CD14-positive monocyte (primary cell): ENCODE measurements at regions not wholly inside any gene's neighbourhood (a gene's known extent, or its start where the extent isn't known, plus 50 kb on each side); places are given as distances from the start of the nearest gene placed in this dataset.

Experiments used
- DNase-seq, 3 donors: peaks; one replicate each; pipeline ENCODE4 v3.0.0-alpha.2; 2011 to 2022
- H2AFZ ChIP-seq: 2 replicates; pipeline ENCODE4 v1.6.0; 2012; ENCODE audit warnings: mild to moderate bottlenecking, low read depth, low read length, inconsistent platforms; ENCODE audit not compliant: insufficient read depth, poor library complexity, severe bottlenecking
- H3K27ac ChIP-seq, 2 donors: 1 replicate in 1 of 2; 2 replicates in 1 of 2; pipeline ENCODE4 v1.5.1; 2012 to 2013; ENCODE audit warnings: low read length in 2 of 2, control low read depth in 1 of 2, inconsistent platforms in 1 of 2, low read depth in 1 of 2, mild to moderate bottlenecking in 1 of 2
- H3K27me3 ChIP-seq, 2 donors: one replicate each; pipeline versions ENCODE4 v1.6.0 to v1.6.1; 2011 to 2013; ENCODE audit warnings: low read length in 2 of 2; ENCODE audit not compliant: control insufficient read depth in 2 of 2, insufficient read depth in 2 of 2
- H3K36me3 ChIP-seq, 2 donors: replicated peaks in 1 of 2; 1 replicate in 1 of 2; 2 replicates in 1 of 2; pipeline versions ENCODE4 v1.5.1 to v1.6.1; 2012 to 2013; ENCODE audit warnings: low read length in 2 of 2, control low read depth in 1 of 2, inconsistent platforms in 1 of 2, mild to moderate bottlenecking in 1 of 2; ENCODE audit not compliant: insufficient read depth in 2 of 2, control insufficient read depth in 1 of 2
- H3K4me1 ChIP-seq, 2 donors: 1 replicate in 1 of 2; 2 replicates in 1 of 2; pipeline versions ENCODE4 v1.5.1 to v1.6.1; 2012 to 2013; ENCODE audit warnings: low read length in 2 of 2, control low read depth in 1 of 2, inconsistent platforms in 1 of 2, mild to moderate bottlenecking in 1 of 2, moderate library complexity in 1 of 2; ENCODE audit not compliant: insufficient read depth in 2 of 2, control insufficient read depth in 1 of 2
- H3K4me2 ChIP-seq: replicated peaks from 2 replicates; pipeline ENCODE3; 2012; ENCODE audit warnings: low read length, moderate library complexity, mild to moderate bottlenecking; ENCODE audit not compliant: poor library complexity, severe bottlenecking; ENCODE audit errors: extremely low read depth
- H3K4me3 ChIP-seq, 3 experiments: fragments of 200-600 bp in 1 of 3; sonication (generic) in 1 of 3; replicated peaks in 1 of 3; 1 replicate in 2 of 3; 2 replicates in 1 of 3; pipeline ENCODE4 v1.5.1; 2011 to 2013; ENCODE audit warnings: low read length in 3 of 3, mild to moderate bottlenecking in 3 of 3, control low read depth in 2 of 3, low read depth in 2 of 3, inconsistent platforms in 1 of 3, moderate library complexity in 1 of 3
- H3K79me2 ChIP-seq: 2 replicates; pipeline ENCODE4 v1.6.0; 2012; ENCODE audit warnings: mild to moderate bottlenecking, control low read depth, inconsistent platforms, low read length, moderate library complexity; ENCODE audit not compliant: insufficient read depth
- H3K9ac ChIP-seq: 2 replicates; pipeline ENCODE4 v1.6.0; 2017; ENCODE audit warnings: low read length, mild to moderate bottlenecking; ENCODE audit not compliant: insufficient read depth, poor library complexity, severe bottlenecking
- H3K9me3 ChIP-seq, 2 donors: replicated peaks in 1 of 2; 1 replicate in 1 of 2; 2 replicates in 1 of 2; pipeline versions ENCODE4 v1.5.1 to v1.6.1; 2012 to 2013; ENCODE audit warnings: low read length in 2 of 2, control low read depth in 1 of 2; ENCODE audit not compliant: control insufficient read depth in 1 of 2, insufficient read depth in 1 of 2
- H4K20me1 ChIP-seq: 2 replicates; pipeline ENCODE4 v1.6.0; 2012; ENCODE audit warnings: mild to moderate bottlenecking, low read length, control low read depth, moderate library complexity; ENCODE audit not compliant: insufficient read depth
- H3K27ac Mint-ChIP-seq, 7 donors: one replicate each; pipeline ENCODE4 v1.8.0; 2020; ENCODE audit warnings: mild to moderate bottlenecking in 7 of 7, mixed read lengths in 7 of 7, moderate library complexity in 6 of 7, inconsistent platforms in 2 of 7
- H3K27me3 Mint-ChIP-seq, 3 donors: one replicate each; pipeline ENCODE4 v1.8.0; 2021 to 2022; ENCODE audit warnings: low read depth in 3 of 3, mild to moderate bottlenecking in 3 of 3, mixed read lengths in 3 of 3, moderate library complexity in 3 of 3, inconsistent platforms in 1 of 3
- H3K36me3 Mint-ChIP-seq, 2 donors: one replicate each; pipeline ENCODE4 v1.8.0; 2020; ENCODE audit warnings: mixed read lengths in 2 of 2, inconsistent platforms in 1 of 2, mild to moderate bottlenecking in 1 of 2
- H3K4me1 Mint-ChIP-seq: one replicate; pipeline ENCODE4 v1.8.0; 2020; ENCODE audit warnings: mild to moderate bottlenecking, mixed read lengths
- H3K4me3 Mint-ChIP-seq, 2 donors: one replicate each; pipeline ENCODE4 v1.8.0; 2020; ENCODE audit warnings: mild to moderate bottlenecking in 2 of 2, mixed read lengths in 2 of 2, moderate library complexity in 1 of 2
- H3K9me3 Mint-ChIP-seq, 7 donors: one replicate each; pipeline ENCODE4 v1.8.0; 2020 to 2022; ENCODE audit warnings: mixed read lengths in 7 of 7, mild to moderate bottlenecking in 6 of 7, moderate library complexity in 6 of 7, inconsistent platforms in 2 of 7
- WGBS: methylation state at CpG from one replicate; pipeline ENCODE4 v1.1.5; 2013; ENCODE audit warnings: missing lambda C conversion rate; ENCODE audit not compliant: insufficient coverage; 5-methylcytosine and 5-hydroxymethylcytosine counted together
- intact Hi-C, 2 donors: fragments of 100-400 bp; cut with micrococcal nuclease; formaldehyde crosslinking; loops; one replicate each; pipeline versions ENCODE4 v1.15.0 to v1.15.1; 2023
- TF ChIP-seq, protein P1 (sequence below): fragments of 200-600 bp; IDR thresholded peaks from one replicate; pipeline ENCODE4 v1.8.0; 2022; ENCODE audit warnings: antibody characterized with exemption, mild to moderate bottlenecking

- TF ChIP-seq, protein P1, sequence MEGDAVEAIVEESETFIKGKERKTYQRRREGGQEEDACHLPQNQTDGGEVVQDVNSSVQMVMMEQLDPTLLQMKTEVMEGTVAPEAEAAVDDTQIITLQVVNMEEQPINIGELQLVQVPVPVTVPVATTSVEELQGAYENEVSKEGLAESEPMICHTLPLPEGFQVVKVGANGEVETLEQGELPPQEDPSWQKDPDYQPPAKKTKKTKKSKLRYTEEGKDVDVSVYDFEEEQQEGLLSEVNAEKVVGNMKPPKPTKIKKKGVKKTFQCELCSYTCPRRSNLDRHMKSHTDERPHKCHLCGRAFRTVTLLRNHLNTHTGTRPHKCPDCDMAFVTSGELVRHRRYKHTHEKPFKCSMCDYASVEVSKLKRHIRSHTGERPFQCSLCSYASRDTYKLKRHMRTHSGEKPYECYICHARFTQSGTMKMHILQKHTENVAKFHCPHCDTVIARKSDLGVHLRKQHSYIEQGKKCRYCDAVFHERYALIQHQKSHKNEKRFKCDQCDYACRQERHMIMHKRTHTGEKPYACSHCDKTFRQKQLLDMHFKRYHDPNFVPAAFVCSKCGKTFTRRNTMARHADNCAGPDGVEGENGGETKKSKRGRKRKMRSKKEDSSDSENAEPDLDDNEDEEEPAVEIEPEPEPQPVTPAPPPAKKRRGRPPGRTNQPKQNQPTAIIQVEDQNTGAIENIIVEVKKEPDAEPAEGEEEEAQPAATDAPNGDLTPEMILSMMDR = no peak
- H3K36me3 ChIP-seq = no peaks in the 10 kb centered on the region
- no peak for DNase-seq
- Mint-ChIP-seq H3K27ac (no peak overlapping the region), H3K36me3 (no peaks in the 10 kb centered on the region), H3K9me3 (peaks cover 0 to 5% (median 2%) of the 10 kb centered on the region in 7 donors), H3K4me3 (no peak overlapping the region), H3K27me3 (peaks cover 1 to 4% (median 2%) of the 10 kb centered on the region in 3 donors), H3K4me1 (no peaks in the 10 kb centered on the region)
- H3K4me2 ChIP-seq = no peak overlapping the region
- H3K4me3 ChIP-seq = no peak overlapping the region
- no peaks in the 10 kb centered on the region for H4K20me1 ChIP-seq
- H3K79me2 ChIP-seq = no peaks in the 10 kb centered on the region
- H3K9me3 ChIP-seq = peaks cover 2 to 7% of the 10 kb centered on the region in 2 donors
- no peak overlapping the region for H3K27ac ChIP-seq
- H3K27me3 ChIP-seq = no peaks in the 10 kb centered on the region
- no peak overlapping the region for H2AFZ ChIP-seq
- intact Hi-C loops = no loop called here
- H3K4me1 ChIP-seq = no peaks in the 10 kb centered on the region
- H3K9ac ChIP-seq = no peak overlapping the region
These were observed 164.8 kb upstream of the DYNLRB2 start for GRCh38 chr16:80375973-80376372.

DNA sequence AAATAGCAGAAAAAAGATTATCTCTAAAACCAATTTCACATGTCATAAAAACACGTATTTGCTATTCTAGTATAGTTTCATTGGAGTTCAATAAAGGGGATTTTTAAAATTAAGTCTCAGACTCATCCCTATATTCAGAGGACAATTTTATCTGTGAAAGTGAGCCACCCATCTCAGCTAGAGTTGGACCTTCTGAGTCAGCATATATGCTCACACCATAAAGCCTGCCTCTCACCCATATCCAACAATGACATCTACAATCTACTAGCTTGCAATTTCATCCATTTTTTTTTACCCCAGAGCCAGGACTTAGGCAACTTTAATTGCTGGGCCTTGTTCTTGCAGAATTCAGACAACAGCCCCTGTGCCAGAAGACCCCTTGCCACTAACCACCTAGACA lies 165.3 kb upstream of the DYNLRB2 start:
- intact Hi-C loops = no loop called here
- H3K4me1 ChIP-seq = no peaks in the 10 kb centered on the region
- H3K27me3 Mint-ChIP-seq = peaks cover 1 to 4% (median 2%) of the 10 kb centered on the region in 3 donors
- peaks cover 0 to 5% (median 2%) of the 10 kb centered on the region in 7 donors for H3K9me3 Mint-ChIP-seq
- H3K4me3 Mint-ChIP-seq = no peak overlapping the region
- H3K79me2 ChIP-seq = no peaks in the 10 kb centered on the region
- no peaks in the 10 kb centered on the region for H4K20me1 ChIP-seq
- no CpG with 5 or more reads among the region's 1 CpG for WGBS
- H3K27ac Mint-ChIP-seq = no peak overlapping the region
- no peaks in the 10 kb centered on the region for H3K36me3 ChIP-seq
- no peak overlapping the region for H2AFZ ChIP-seq
- no peaks in the 10 kb centered on the region for H3K4me1 Mint-ChIP-seq
- TF ChIP-seq, protein P1 = no peak
- no peak overlapping the region for H3K27ac ChIP-seq
- no peaks in the 10 kb centered on the region for H3K36me3 Mint-ChIP-seq
- no peak overlapping the region for H3K4me3 ChIP-seq
- no peaks in the 10 kb centered on the region for H3K27me3 ChIP-seq
- H3K9me3 ChIP-seq = peaks cover 2 to 7% of the 10 kb centered on the region in 2 donors
- H3K4me2 ChIP-seq = no peak overlapping the region
- no peak overlapping the region for H3K9ac ChIP-seq
- no peak for DNase-seq
